Limb (tissue), 2 donors: ENCODE measurements at regions not wholly inside any gene's neighbourhood (a gene's known extent, or its start where the extent isn't known, plus 50 kb on each side); places are given as distances from the start of the nearest gene placed in this dataset.
A peak's percentile ranks its signal among the peaks of the same experiment; 100 is the strongest.

Experiments used
- DNase-seq, 2 donors: peaks; one replicate each; pipeline ENCODE4 v3.0.0-alpha.2; 2016; ENCODE audit errors: extremely low spot score in 2 of 2

GRCh38 chr13:100940658-100941057 is 266.1 kb upstream of the TMTC4 start:
- DNase-seq: no peak

- DNase-seq: no peak
These were observed 259.2 kb upstream of the TMTC4 start for GRCh38 chr13:100933841-100934240.

DNA sequence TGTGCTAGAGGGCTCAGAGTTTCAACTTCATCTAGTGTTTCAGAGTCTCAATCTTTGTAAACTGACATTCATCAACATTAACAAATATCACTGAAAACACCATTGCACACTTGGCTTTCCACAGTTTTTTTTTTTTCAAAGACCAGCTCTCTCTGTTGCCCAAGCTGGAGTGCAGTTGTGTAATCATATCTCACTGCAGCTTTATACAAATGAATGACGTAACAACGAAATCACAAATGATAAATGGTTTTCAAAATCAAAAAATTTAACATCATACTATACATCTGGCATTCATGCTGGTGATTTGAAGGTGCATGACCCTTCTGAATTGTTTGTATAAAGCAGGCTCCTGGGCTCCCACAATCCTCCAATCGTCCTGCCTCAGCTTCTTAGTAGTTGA is 248.0 kb upstream of the TMTC4 start:
- DNase-seq: no peak

DNA sequence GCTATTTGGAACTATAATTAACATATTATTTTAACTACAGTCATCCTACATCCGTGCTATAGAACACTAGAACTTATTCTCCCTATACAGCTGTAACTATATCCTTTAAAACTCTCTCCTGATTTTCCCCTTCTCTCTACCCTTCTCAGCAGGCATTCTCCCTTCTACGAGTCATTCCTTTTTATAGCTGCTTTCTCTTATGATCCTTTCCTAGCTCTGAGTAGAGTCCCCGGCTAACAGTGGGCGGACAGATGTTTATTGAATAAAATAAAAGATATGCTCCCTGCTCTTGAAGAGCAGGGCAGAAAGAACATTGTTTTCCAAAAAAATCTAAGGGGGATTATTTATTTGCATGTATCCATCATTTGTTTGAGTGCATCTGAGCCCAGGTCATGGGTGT is 246.5 kb upstream of the TMTC4 start:
- DNase-seq: no peak

GRCh38 chr13:100917011-100917410 is 242.4 kb upstream of the TMTC4 start:
- peak in 1 of 2 donors; percentile 21 for DNase-seq

- DNase-seq: no peak
These were observed 238.5 kb upstream of the TMTC4 start for GRCh38 chr13:100913143-100913542.

GRCh38 chr13:100904293-100904976 is 229.8 kb upstream of the TMTC4 start:
- DNase-seq: no peak

DNA sequence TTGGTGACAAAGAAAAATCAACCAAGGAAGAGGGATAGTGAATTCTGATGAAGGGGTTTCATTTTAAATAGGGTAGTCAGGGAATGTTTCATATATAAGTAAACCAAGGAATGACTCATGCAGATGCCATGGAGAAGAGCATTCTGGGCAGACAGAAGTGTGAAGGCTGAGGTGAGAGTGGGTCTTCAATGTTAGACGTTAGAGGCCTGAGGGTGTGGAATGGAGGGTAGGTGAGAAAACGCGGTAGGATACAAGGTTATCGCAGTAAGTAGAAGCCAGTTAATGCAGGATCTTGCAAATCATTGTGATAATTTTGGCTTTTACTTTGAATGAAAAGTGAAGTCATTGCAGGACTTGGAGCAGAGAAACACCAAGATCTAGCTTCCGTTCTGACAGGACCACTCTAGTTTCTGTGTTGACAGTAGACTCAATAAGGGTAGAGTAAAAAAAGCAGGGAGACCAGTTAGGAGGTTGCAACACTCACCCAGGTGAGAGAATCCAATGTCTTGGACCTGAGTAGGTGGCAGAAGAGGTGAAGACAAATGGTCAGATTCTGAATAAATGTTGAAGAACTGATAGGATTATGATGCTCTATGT is 225.2 kb upstream of the TMTC4 start:
- no peak for DNase-seq

GRCh38 chr13:100898431-100898830 is 223.8 kb upstream of the TMTC4 start:
- DNase-seq: no peak

DNA sequence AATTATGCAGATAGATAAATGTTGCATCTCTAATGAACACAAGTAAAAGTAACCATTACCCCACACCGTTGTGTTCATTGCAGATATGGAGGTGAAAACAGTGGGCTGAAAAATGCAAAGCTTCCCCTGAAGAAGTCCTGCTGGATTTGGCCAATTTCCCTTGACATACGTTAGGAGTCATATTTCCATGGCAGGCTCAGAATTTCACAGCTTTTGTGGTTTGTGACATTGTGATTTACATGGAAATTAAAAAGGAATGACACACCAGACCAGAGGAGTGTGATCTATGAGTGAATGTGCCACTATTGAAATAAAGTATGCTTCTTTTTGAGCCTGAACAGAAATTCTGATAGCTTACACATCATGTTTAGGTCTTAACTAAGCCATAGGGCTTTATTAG is 221.1 kb upstream of the TMTC4 start:
- no peak for DNase-seq

DNA sequence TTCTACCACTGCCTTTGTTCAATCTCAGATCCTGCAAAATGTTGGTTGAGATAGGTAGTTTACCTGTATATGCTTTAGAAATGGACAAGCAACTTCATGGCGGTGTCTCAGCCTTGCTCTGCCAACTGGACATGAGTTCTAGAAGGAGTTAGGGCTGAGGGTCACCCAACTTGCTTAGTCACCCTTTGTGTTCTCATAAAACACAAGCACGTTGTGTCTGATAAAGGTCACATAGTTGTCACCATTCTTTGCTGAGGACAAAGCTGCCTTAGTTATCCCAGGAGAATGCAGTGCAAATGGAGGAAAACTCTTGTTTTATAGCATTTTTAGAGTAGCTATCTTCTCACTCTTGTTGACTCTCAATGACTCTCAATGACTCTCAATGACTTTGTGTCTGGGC is 218.4 kb upstream of the TMTC4 start:
- DNase-seq: no peak

DNA sequence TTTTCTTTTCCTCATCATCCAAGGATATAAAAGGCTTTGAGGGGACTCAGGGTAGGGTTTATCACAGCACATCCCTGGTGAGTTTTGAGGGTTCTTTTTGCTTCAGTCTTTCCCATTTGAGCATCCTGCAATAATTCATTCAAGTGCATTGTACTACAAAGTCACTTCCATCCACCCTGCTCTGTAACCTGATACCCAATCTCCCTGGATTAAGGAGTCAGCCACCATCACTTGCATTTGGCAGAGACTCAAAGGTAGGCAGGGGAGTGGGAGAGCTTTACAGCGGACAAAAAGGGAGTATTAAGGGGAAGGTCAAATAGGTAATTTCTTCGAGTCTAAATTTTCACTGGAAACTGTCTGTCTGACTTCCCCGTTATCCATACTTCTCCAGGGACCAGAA is 216.1 kb upstream of the TMTC4 start:
- DNase-seq: no peak

DNA sequence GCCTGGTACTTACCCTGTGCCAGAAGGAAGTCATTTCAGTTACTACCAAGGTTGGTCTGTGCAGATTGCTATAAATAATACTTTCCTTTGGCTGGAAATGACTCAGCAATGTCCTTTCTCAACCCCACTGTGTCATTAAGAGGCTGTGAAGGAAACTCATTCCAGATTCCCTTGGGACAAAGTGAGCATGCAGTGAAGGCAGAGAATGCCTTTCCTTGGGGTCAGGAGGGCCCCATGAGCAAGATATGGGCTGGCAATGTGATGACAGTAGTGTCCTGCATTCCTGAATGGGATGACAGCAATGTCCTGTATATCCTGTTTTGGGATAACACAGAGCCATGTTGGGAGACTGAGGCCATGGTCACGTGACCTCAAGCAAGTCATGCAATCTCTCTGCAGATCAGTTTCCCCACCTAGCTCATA is 213.1 kb upstream of the TMTC4 start:
- DNase-seq: no peak

DNA sequence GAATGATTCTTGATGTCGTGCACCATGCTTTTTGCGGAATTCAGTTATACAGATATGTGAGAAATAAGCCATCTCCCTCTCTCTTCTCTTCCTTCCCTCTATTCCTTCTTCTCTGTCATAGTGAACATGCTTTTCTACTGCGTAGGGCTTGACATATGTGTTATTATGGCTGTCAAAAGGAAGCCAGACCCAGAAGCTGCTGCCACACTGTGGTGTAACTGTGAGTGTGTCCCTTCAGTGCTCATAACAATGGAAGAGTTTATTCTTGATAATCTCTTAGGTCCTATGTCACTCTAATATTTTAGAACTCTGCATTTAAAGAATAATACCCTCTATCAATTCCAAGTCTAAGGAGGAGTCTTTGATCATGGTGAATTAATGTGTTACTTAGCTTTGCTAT is 208.9 kb upstream of the TMTC4 start:
- no peak for DNase-seq

GRCh38 chr13:100881291-100881864 is 206.8 kb upstream of the TMTC4 start:
- DNase-seq: no peak

DNA sequence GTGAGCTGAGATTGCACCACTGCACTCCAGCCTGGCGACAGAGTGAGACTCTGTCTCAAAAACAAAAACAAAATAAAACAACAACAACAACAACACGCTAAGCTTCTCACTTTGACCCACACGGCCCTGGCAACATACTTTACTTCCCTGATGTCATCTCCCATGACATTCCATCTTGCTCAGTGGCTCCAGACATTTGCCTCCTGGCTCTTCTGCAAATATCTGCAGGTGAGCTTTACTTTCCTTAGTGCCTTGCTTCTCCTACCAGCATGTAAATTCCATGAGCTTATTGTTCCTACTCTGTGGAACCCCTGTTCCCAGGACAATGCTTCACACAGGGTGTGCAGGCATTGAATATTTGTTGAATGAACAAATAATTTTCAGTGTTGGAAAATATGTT is 205.6 kb upstream of the TMTC4 start:
- no peak for DNase-seq

DNA sequence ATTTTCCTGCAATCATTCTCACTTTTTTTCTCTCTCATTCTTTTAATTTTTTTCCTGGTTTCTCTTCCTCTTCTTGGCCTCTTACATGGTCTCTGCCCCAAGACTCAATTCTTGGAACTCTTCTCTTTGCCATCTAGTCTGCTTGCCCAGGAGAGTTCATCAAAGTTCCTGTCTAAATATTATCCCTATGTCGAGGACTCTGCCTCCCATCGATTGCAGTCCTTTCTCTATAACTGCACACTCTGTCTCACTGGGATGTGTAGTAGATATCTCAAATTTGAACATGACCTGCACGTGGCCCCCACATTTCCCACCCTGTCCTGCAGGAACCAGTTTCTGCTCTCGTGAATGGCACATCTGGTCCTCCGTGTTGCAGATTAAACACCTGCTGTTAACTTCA is 204.7 kb upstream of the TMTC4 start:
- DNase-seq: no peak

GRCh38 chr13:100876044-100876403 is 201.4 kb upstream of the TMTC4 start:
- DNase-seq: no peak

GRCh38 chr13:100875392-100876043 is 200.9 kb upstream of the TMTC4 start:
- DNase-seq: no peak

- DNase-seq: no peak
These were observed 198.2 kb upstream of the TMTC4 start for GRCh38 chr13:100872761-100873160.

GRCh38 chr13:100870898-100871297 is 196.3 kb upstream of the TMTC4 start:
- DNase-seq: no peak

GRCh38 chr13:100860866-100861265 is 186.3 kb upstream of the TMTC4 start:
- no peak for DNase-seq

- DNase-seq: no peak
These were observed 185.3 kb upstream of the TMTC4 start for GRCh38 chr13:100859861-100860260.
